GM04504 (cell line): ENCODE measurements at regions not wholly inside any gene's neighbourhood (a gene's known extent, or its start where the extent isn't known, plus 50 kb on each side); places are given as distances from the start of the nearest gene placed in this dataset.
"Not testable (repeated sequence)": the region's sequence is repeated elsewhere in the genome, so short reads cannot be mapped to it uniquely, and the experiment has no call there.

Source experiments
- DNase-seq: peaks from one replicate; pipeline ENCODE4 v3.0.0-alpha.2; 2012; ENCODE audit warnings: low read depth

DNA sequence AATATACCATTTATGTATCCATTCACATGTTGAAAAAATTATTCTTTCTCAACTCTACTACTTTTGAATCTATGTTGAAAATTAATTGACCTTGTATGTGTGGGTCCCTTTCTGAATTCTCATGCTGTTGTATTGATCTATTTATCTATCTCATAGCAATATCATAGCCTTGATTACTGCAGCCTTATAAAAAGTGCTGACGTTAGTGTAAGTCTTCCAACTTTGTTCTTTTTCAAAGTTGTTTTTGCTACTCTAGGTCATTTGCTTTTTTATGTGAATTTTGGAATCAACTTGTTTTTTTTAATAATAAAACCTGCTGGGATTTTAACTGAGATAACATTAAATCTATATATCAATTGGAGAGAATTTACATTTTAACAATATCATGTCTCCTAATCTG lies 52.2 kb upstream of the PAX3 start:
- no peak for DNase-seq

- no peak for DNase-seq
These were observed 54.2 kb upstream of the PAX3 start for GRCh38 chr2:222352981-222353380.

DNA sequence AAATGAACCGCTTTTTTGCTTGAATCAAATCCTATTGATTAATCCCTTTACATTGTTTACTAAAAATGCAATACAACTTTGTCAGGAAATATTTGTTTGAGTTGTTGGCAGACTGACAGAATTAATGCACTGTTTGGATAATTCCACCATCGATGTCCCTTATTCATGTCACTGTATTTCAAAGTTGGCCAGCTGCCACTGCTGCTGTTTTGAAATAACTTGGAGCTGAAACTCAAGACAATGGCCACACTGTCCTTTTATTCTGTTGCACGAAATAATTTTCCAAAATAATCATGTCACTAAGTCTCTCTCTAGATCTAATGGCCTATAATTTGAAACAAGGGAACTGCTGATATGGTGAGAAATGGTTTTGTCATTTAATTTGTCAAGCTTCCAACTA lies 55.2 kb upstream of the PAX3 start:
- DNase-seq = no peak

GRCh38 chr2:222355860-222356259 lies 57.1 kb upstream of the PAX3 start:
- peak; percentile 82 for DNase-seq

GRCh38 chr2:222357930-222358329 lies 59.1 kb upstream of the PAX3 start:
- no peak for DNase-seq

- peak; percentile 31 for DNase-seq
These were observed 60.1 kb upstream of the PAX3 start for GRCh38 chr2:222358876-222359275.

DNA sequence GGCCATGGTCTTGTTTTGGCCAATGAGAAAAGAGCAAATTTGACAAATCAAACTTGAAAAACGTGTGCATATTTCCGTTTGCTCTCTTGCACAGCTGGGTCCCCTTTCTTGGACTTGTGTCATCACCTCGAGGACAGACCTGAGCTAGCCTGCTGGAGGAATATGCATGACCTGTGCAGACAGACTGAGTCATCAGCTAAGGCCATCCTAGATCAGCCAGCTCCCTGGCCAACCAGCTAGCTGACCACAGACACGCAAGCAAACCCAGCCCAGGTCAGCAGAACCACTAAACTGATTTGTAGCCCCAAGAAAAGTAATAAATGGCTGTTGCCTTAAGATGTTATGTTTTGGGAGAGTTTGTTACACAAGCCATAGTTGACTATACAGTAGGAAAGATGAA lies 61.3 kb upstream of the PAX3 start:
- no peak for DNase-seq

DNA sequence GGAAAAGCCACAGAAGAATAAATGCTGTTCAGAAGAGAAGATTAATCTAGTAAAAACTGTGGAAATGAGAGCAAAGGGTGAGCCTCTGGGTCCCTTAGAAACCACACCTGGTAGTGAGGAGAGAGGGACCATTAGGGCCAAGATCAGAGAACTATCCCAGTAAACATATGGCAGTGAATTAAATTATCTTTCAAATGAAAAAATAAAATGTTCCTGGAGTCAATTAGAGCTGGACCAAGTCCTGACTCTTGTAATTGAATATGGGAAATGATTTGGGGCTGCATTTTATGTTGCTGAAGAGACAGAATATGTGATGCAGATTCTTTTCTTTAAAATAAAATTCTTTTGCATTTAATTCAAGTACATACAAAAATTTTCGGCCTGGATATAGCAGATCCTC lies 62.2 kb upstream of the PAX3 start:
- no peak for DNase-seq

DNA sequence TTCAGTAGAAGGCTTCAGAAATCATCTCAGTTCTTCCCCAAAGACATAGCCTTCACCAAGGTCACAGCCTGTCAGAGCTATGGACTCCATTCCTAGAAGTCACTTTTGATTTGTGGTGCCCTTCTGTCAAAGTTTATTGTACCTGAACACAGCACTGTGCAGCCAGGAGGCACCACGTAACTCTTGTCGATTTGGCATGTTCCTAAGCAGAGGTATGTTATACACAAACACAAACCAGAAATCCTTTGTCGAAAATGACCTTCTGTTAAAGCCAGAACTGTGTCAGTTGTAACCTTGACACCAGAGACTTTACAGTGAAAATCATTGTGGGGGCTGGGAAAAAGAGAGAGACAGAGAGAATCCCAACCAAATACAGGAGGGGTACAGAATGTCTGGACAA lies 62.6 kb upstream of the SGPP2 start:
- no peak for DNase-seq

DNA sequence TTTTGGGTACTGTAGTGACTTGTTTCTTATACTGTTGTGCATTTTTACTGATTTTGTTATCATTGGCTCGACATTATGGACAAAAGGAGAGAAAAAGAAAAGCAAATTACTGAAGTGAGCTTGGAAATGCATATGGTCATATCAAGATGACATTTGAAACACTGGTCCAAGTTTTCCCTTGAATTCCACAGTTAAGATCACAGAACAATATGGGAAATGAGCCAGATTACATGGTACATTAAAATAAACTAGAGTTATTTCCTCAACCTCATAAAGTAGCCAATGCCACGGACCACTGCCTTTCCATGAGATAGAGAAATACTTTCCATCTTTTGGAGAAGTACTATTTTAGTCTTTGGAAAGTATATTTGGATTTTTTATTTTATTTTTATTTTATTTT lies 62.0 kb upstream of the SGPP2 start:
- no peak for DNase-seq

- no peak for DNase-seq
These were observed 60.0 kb upstream of the SGPP2 start for GRCh38 chr2:222364285-222364895.

- not testable (repeated sequence) for DNase-seq
These were observed 56.1 kb upstream of the SGPP2 start for GRCh38 chr2:222368280-222368679.

- no peak for DNase-seq
These were observed 51.4 kb upstream of the SGPP2 start for GRCh38 chr2:222372993-222373392.
